GM12878 (cell line): ENCODE measurements at regions not wholly inside any gene's neighbourhood (a gene's known extent, or its start where the extent isn't known, plus 50 kb on each side); places are given as distances from the start of the nearest gene placed in this dataset.

Experiments
- ATAC-seq: fragments of 200-7000 bp; cut with Tn5 transposase; 3 replicates; pipeline ENCODE4 v1.9.1; 2020; ENCODE audit warnings: mild to moderate bottlenecking, moderate library complexity
- BruUV-seq: library from RNA; stranded (reverse); fragments of 400-500 nt; replicated peaks from 2 replicates; lab custom pipeline; 2021; lab: Mats Ljungman, UMichigan
- CTCF ChIA-PET: fragments of 300-600 bp; sonication (Branson Sonifier 250); formaldehyde crosslinking; extraction: SDS; loops from one replicate; lab custom pipeline; 2021; ENCODE audit warnings: inconsistent platforms; lab: Yijun Ruan, JAX
- POLR2A ChIA-PET: fragments of 350-600 bp; formaldehyde crosslinking; extraction: SDS; loops from one replicate; lab custom pipeline; 2021; ENCODE audit warnings: inconsistent platforms; lab: Charles Lee
- RAD21 ChIA-PET: fragments of 300-600 bp; sonication (Branson Sonifier 250); formaldehyde crosslinking; loops from one replicate; lab custom pipeline; 2023; ENCODE audit warnings: antibody characterized with exemption; ENCODE audit not compliant: unreplicated experiment; lab: Charles Lee
- SMC1A ChIA-PET: fragments of 300-600 bp; sonication (Branson Sonifier 250); formaldehyde crosslinking; loops from one replicate; lab custom pipeline; 2023; ENCODE audit not compliant: unreplicated experiment, uncharacterized antibody; lab: Charles Lee
- DNase-seq: peaks from one replicate; pipeline ENCODE4 v3.0.0-alpha.2; 2011; ENCODE audit warnings: low read depth, low spot score
- FAIRE-seq: peaks from 3 replicates; lab custom pipeline; 2011; peaks lifted over from hg19 to GRCh38; lab: Jason Lieb, UNC
- H2AFZ ChIP-seq: 2 replicates; pipeline ENCODE4 v1.6.0; 2011; ENCODE audit warnings: low read depth, low read length, control low read depth; ENCODE audit not compliant: control insufficient read depth
- H3K27ac ChIP-seq: 2 replicates; pipeline ENCODE4 v1.5.1; 2011; ENCODE audit warnings: control low read depth; ENCODE audit not compliant: control insufficient read depth, insufficient read depth
- H3K27me3 ChIP-seq, 2 experiments: replicated peaks in 1 of 2; 2 replicates each; pipeline versions ENCODE4 v1.6.0 to v1.6.1; 2011; ENCODE audit warnings: low read length in 1 of 2; ENCODE audit not compliant: control insufficient read depth in 2 of 2, insufficient read depth in 2 of 2
- H3K36me3 ChIP-seq, 2 experiments: 2 replicates each; pipeline ENCODE4 v1.5.1; 2011; ENCODE audit warnings: low read length in 1 of 2; ENCODE audit not compliant: control insufficient read depth in 2 of 2, insufficient read depth in 2 of 2
- H3K4me1 ChIP-seq: 2 replicates; pipeline ENCODE4 v1.6.1; 2011; ENCODE audit warnings: mild to moderate bottlenecking, low read length, moderate library complexity, mixed read lengths; ENCODE audit not compliant: control insufficient read depth, insufficient read depth
- H3K4me2 ChIP-seq: 2 replicates; pipeline ENCODE4 v1.6.0; 2011; ENCODE audit warnings: control low read depth; ENCODE audit not compliant: control insufficient read depth, insufficient read depth
- H3K4me3 ChIP-seq: fragments of 200-600 bp; sonication (generic); 2 replicates; pipeline ENCODE4 v1.5.1; 2016
- H3K79me2 ChIP-seq: 2 replicates; pipeline ENCODE4 v1.6.0; 2011; ENCODE audit warnings: low read length; ENCODE audit not compliant: control insufficient read depth, insufficient read depth
- H3K9ac ChIP-seq: 2 replicates; pipeline ENCODE4 v1.8.0; 2011; ENCODE audit warnings: low read length, control low read depth, mixed read lengths; ENCODE audit not compliant: control insufficient read depth, insufficient read depth
- H3K9me3 ChIP-seq: replicated peaks from 3 replicates; pipeline ENCODE4 v1.5.1; 2011; ENCODE audit warnings: mild to moderate bottlenecking, low read length; ENCODE audit not compliant: control insufficient read depth, insufficient read depth
- H4K20me1 ChIP-seq: 2 replicates; pipeline ENCODE4 v1.6.0; 2011; ENCODE audit not compliant: control insufficient read depth, insufficient read depth
- CEBPB ChIP-seq, 2 experiments: fragments of 150-350 bp in 1 of 2; IDR thresholded peaks; 2 replicates each; pipeline ENCODE4 v1.6.1; 2012 to 2014; ENCODE audit warnings: low read depth in 2 of 2, low read length in 2 of 2, borderline replicate concordance in 1 of 2, inconsistent platforms in 1 of 2
- CHD1 ChIP-seq: IDR thresholded peaks from 2 replicates; pipeline ENCODE4 v1.6.1; 2012; ENCODE audit warnings: low read depth, low read length, improper control_type of control experiment
- FOS ChIP-seq: IDR thresholded peaks from 3 replicates; pipeline ENCODE4 v1.6.1; 2011; ENCODE audit warnings: borderline replicate concordance; ENCODE audit not compliant: insufficient read length; ENCODE audit errors: extremely low read depth
- IRF4 ChIP-seq: IDR thresholded peaks from 2 replicates; pipeline ENCODE4 v1.6.1; 2011; ENCODE audit warnings: low read depth, low read length
- MEF2A ChIP-seq: IDR thresholded peaks from 2 replicates; pipeline ENCODE4 v1.6.1; 2011; ENCODE audit warnings: low read depth, mild to moderate bottlenecking, low read length, moderate library complexity; ENCODE audit not compliant: insufficient read depth
- MEF2B ChIP-seq: fragments of 450-650 bp; IDR thresholded peaks from 2 replicates; pipeline ENCODE4 v1.6.1; 2018; ENCODE audit warnings: mild to moderate bottlenecking, moderate library complexity; ENCODE audit not compliant: partially characterized antibody, poor library complexity, severe bottlenecking
- SRF ChIP-seq, 2 experiments: IDR thresholded peaks; 2 replicates each; pipeline ENCODE4 v1.6.1; 2011; ENCODE audit warnings: low read depth in 2 of 2, low read length in 2 of 2, mild to moderate bottlenecking in 1 of 2, moderate library complexity in 1 of 2
- TAF1 ChIP-seq: IDR thresholded peaks from 2 replicates; pipeline ENCODE4 v1.6.1; 2011; ENCODE audit warnings: mild to moderate bottlenecking, low read depth, low read length, borderline replicate concordance
- ZNF24 ChIP-seq: fragments of 450-650 bp; IDR thresholded peaks from 2 replicates; pipeline ENCODE4 v1.6.1; 2017; ENCODE audit warnings: antibody characterized with exemption, mild to moderate bottlenecking
- WGBS: methylation state at CpG from one replicate; pipeline ENCODE4 v1.1.6; 2016; ENCODE audit warnings: low lambda C conversion rate; ENCODE audit not compliant: insufficient replicate concordance, insufficient coverage; ENCODE audit errors: missing lambda C conversion rate; 5-methylcytosine and 5-hydroxymethylcytosine counted together
- in situ Hi-C: fragments of 300-500 bp; cut with MboI; formaldehyde crosslinking; loops from 9 replicates; pipeline ENCODE4 v1.14.3; 2018; ENCODE audit warnings: mixed read lengths
- intact Hi-C: fragments of 100-400 bp; cut with micrococcal nuclease; formaldehyde crosslinking; loops from one replicate; pipeline ENCODE4 v1.14.2; 2022; ENCODE audit not compliant: unreplicated experiment
- TF ChIP-seq, protein P1 (sequence below): fragments of 450-650 bp; IDR thresholded peaks from 2 replicates; pipeline ENCODE4 v1.6.1; 2017; ENCODE audit warnings: mild to moderate bottlenecking

GRCh38 chr2:8342407-8342806 lies 339.4 kb upstream of the ID2 start:
- Histone ChIP-seq H3K27me3 (no peaks in the 10 kb centered on the region), H3K4me1 (peaks cover 7% of the 10 kb centered on the region), H3K79me2 (no peaks in the 10 kb centered on the region), H3K4me3 (no peak overlapping the region), H3K4me2 (no peak overlapping the region), H3K9me3 (peaks cover 8% of the 10 kb centered on the region; the same call in 2 of the 3 replicates), H3K9ac (no peak overlapping the region), H2AFZ (no peak overlapping the region), H3K27ac (no peak overlapping the region), H3K36me3 (no peaks in the 10 kb centered on the region), H4K20me1 (no peaks in the 10 kb centered on the region)
- CTCF ChIA-PET = no interaction called here
- 26% methylated on average over 3 of the region's 3 CpGs for WGBS
- POLR2A ChIA-PET = interaction anchor here (1.6 kb wide), 1 partner anchor 137 kb away, joined by 3 read pairs; no protein-coding TSS in a partner anchor
- BruUV-seq = no TSS peak
- DNase-seq = no peak
- intact Hi-C loops (no loop called here), in situ Hi-C loops (no loop called here)
- no peak for ATAC-seq
- SMC1A ChIA-PET = interaction anchor here (0.5 to 1.6 kb wide), 4 partner anchors 16 to 37 kb away, joined by 3 to 5 read pairs (median 3); no protein-coding TSS in a partner anchor
- FAIRE-seq = no peak
- TF ChIP-seq, protein P1, sequence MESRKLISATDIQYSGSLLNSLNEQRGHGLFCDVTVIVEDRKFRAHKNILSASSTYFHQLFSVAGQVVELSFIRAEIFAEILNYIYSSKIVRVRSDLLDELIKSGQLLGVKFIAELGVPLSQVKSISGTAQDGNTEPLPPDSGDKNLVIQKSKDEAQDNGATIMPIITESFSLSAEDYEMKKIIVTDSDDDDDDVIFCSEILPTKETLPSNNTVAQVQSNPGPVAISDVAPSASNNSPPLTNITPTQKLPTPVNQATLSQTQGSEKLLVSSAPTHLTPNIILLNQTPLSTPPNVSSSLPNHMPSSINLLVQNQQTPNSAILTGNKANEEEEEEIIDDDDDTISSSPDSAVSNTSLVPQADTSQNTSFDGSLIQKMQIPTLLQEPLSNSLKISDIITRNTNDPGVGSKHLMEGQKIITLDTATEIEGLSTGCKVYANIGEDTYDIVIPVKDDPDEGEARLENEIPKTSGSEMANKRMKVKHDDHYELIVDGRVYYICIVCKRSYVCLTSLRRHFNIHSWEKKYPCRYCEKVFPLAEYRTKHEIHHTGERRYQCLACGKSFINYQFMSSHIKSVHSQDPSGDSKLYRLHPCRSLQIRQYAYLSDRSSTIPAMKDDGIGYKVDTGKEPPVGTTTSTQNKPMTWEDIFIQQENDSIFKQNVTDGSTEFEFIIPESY = no peak
- TF ChIP-seq CEBPB (IDR thresholded peaks at IDR 0.05; ENCODE audit: borderline replicate concordance in 1 of 2, low read depth in 2 of 2, low read length in 2 of 2) (no peak), MEF2A (no peak), TAF1 (no peak), ZNF24 (no peak), IRF4 (no peak), SRF (IDR thresholded peaks at IDR 0.05; ENCODE audit: low read depth in 2 of 2, low read length in 2 of 2) (no peak), CHD1 (no peak), FOS (no peak), MEF2B (no peak)
- RAD21 ChIA-PET = no interaction called here
